Fibroblast of the conjunctiva (primary cell): ENCODE measurements at regions not wholly inside any gene's neighbourhood (a gene's known extent, or its start where the extent isn't known, plus 50 kb on each side); places are given as distances from the start of the nearest gene placed in this dataset.

Experiments used
- DNase-seq: peaks from one replicate; pipeline ENCODE4 v3.0.0-alpha.2; 2010; ENCODE audit warnings: low read depth

- no peak for DNase-seq
Observed at GRCh38 chr1:157893686-157894085, 52.1 kb upstream of the CD5L start.

DNA sequence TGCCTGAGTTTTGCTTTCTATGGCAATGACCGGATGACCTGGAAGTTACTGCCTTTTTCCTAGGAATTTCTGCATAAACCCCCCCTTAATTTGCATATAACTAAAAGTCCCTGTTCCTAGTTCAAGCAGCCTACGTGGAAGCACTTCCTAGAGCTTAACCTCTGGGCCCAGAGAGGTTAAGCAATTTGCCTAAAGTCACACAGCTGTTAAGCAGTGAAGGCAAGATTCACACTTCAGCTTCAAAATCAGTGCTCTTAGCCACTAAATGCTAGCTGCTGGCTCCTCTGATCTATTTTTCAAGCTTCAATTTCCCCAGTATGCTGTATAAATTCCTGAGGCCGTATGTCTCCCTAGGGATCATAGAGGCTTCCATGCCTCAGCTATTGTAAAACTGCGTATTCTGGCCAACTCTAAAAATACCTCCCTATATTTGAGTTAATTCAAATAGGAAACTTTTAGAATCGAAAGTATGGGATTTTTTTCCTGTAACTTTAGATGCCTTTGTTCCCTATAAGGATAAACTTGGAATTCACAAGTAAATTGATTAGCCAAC lies 53.1 kb upstream of the CD5L start:
- no peak for DNase-seq

GRCh38 chr1:157910270-157910669 lies 68.7 kb upstream of the CD5L start:
- DNase-seq = no peak

GRCh38 chr1:157915859-157916258 lies 74.3 kb upstream of the CD5L start:
- no peak for DNase-seq

- no peak for DNase-seq
Observed at GRCh38 chr1:157916887-157917570, 75.4 kb upstream of the CD5L start.

DNA sequence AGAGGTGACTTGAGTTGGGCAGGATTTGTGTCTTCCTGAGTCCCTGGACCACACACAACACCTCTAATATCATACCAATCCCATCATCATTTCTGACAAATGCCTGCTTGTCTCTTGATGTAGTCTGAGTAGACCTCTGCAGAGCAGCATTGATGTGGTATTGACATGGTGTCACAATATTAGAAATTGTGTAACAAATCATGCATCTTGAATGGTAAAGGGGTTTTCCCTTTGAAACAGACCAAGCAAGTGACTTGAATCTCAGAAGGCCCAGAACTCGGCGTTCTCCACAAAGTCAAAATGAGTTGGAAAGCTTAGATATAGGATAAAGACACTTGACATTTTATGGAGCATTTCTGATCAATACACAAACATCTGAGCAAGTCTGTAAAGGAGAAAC lies 72.7 kb upstream of the KIRREL1 start:
- DNase-seq = no peak

- DNase-seq = no peak
Observed at GRCh38 chr1:157925419-157926166, 67.9 kb upstream of the KIRREL1 start.

GRCh38 chr1:157932069-157932468 lies 61.4 kb upstream of the KIRREL1 start:
- peak; percentile 14 for DNase-seq

- DNase-seq = no peak
Observed at GRCh38 chr1:157937744-157938143, 55.7 kb upstream of the KIRREL1 start.

- no peak for DNase-seq
Observed at GRCh38 chr1:157941939-157942338, 51.5 kb upstream of the KIRREL1 start.
